GM21360 (cell line): ENCODE measurements at regions not wholly inside any gene's neighbourhood (a gene's known extent, or its start where the extent isn't known, plus 50 kb on each side); places are given as distances from the start of the nearest gene placed in this dataset.

Experiments used
- ATAC-seq: cut with Tn5 transposase; IDR thresholded peaks from one replicate; pipeline ENCODE4 v1.9.1; 2021; ENCODE audit warnings: mild to moderate bottlenecking, moderate library complexity; ENCODE audit not compliant: unreplicated experiment

DNA sequence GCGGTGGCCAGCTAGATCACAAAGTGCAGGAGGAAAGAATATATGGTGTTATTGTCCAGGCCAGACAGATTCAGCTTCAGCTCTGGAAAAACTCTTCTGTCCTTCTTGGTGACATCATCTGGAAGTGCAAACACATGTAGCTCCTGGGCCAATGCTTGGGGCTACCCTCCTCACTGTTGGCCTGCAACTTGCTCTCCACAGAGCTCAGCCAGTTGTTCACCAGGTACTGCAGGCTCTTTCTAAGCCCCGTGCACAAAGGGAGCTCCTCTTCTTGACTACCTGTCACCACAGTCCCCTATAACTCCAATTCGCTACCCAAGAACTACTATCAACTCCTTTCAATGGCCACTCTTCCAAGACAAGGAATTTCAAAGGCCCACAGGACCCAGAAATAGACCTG is 1175.9 kb upstream of the CDH9 start:
- no peak for ATAC-seq

DNA sequence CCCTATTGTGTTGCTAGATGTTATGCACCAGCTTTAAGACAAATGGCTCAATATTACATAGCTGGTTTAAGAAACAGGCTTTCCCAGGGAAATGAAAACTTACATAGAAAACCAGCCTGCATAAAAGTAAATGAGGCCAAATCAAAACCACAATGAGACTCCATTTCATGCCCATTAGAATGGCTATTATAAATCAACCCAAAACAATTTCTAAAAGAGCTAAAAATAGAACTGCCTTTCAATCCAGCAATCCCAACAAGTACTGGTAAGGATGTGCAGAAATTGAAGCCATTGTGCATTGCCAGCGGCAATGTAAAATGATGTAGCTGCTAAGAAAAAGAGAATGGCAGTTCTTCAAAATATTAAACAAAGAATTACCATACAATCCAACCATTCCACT is 1170.0 kb upstream of the CDH9 start:
- no peak for ATAC-seq

DNA sequence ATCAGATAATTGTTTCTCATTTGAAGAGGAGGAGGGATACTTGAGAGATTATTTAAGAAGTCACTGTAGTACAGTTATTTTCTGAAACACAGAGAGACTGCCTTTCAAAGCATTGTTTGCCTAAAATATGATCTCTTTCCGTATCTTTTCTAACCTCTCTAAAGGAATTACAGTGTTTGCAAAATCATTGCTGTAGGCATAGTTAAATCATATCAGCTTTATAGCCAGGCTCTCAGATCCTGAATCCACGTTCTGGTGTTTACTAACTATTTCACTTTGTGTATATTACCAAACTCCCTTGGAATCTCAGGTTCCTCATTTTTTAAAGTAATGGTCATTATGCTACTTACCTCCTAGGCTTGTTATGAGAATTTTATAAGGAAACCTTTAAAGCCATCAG is 1151.6 kb upstream of the CDH9 start:
- no peak for ATAC-seq

- no peak for ATAC-seq
Observed at GRCh38 chr5:28174691-28175090, 1136.3 kb upstream of the CDH9 start.

DNA sequence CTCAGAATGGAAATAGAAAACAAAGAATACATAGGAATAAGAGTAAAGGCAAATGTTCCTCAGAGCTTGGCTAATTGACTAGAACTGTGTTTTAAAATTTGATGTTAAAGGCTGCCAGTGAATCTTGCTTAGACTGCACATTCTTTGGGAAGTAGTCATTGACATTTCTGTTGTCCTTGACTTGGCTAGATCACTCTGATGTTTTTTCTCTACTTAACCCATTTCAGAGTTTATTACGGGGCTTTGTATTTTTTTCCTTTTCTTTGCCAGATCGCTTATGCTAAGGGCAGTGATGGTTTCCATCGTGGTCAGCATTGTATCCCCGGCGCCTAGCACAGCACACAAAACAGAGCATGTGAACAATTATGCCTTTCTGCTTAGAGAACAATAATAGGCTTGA is 1126.7 kb upstream of the CDH9 start:
- no peak for ATAC-seq

- ATAC-seq, result no peak
Observed at GRCh38 chr5:28164568-28164967, 1126.2 kb upstream of the CDH9 start.

- no peak for ATAC-seq
Observed at GRCh38 chr5:28156981-28157380, 1118.6 kb upstream of the CDH9 start.

DNA sequence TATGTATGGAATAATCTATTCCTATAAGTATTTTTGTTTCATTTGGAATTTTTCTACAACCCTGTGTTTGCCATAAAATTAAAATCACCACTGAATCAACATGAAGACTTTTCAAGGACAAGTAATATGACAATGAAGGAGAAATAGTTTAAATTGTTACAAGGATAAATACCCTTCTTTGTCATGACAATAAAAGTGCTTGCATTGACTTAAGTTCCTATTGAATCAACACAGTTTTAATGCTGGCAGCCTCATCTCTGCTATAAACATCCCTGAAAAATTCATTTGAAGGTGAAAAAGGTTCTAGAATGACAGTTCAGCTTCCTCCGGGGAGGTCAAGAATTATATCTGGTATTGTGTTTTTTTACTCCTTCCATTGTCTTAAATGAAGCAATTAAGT is 1105.1 kb upstream of the CDH9 start:
- no peak for ATAC-seq

- ATAC-seq, result no peak
Observed at GRCh38 chr5:28132151-28132550, 1093.8 kb upstream of the CDH9 start.

DNA sequence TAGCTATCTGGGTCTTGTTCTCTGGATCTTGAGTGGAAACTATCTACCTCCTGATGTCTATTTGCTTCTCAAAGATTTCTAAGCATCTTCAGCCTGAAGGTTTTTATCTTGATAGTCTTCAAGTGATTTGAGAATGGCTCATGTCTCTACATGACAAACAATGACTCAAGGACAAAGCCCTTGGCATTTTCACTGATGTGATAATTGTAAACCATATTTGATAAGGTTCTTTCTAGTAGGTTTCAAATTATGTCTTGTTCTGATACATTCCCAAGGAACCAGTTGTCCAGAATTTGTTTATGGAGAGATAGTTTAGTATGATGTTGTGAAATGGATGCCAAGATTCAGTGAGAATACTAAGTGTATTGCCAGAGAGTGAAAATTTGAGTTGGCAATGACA is 1079.3 kb upstream of the CDH9 start:
- ATAC-seq, result no peak

DNA sequence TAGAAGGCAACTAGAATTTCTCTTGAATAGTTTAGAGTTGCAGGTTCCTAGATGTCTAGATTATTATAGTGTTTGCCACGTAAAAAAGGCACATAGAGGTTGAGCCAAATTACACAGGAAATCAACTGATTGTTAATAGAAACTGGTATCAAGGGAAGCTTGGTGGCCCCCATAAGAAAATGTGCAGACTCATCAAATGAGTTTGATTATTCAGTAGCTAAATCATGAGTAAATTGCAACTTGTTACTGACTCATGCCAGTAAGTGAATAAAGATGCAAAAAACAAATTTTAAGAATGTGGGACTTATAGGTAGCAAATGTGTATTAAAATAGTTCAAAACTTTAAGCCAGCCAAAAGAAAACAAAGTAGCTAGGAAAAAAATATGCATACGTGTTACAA is 1078.9 kb upstream of the CDH9 start:
- ATAC-seq, result no peak

- ATAC-seq, result no peak
Observed at GRCh38 chr5:28110781-28111180, 1072.4 kb upstream of the CDH9 start.

DNA sequence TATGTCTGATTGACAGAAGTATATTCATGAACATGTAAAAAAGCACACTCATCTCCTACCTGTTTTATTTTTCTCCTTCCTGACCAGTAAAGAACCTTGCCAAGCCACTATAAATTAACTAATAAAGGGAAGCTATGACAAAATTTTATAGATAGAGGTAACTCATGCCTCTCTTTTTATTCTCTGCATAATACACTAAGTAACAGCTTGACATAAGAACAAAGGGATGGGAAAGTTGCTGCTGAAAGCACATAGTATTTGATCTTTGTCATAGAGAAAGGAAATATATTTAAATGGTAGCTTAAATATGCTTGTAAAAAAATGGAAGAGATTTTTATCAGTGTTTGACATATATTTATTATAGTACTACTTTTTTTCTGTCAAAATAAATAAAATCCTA is 1065.7 kb upstream of the CDH9 start:
- ATAC-seq, result no peak

DNA sequence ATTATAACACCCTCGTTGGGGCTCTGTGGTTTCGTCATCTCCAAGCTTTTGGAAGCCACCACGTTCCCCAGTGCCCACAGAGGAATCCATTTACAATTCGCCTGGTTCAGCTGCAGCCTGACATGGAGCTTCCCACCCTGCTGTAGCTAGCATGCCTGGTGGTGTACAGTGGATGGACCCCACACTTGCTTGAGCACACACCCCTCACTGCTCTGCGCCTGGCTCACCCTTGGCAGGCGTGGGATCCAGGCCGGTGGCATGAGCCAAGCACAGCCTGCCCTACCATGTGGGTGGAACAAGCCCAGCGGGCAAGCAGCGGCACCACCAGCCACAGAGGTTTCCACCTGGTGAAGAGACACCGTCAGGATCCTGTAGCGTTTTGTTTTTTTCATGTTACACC is 1045.7 kb upstream of the CDH9 start:
- ATAC-seq, result no peak

- ATAC-seq, result no peak
Observed at GRCh38 chr5:28082610-28083009, 1044.2 kb upstream of the CDH9 start.

GRCh38 chr5:28077291-28078240 is 1039.2 kb upstream of the CDH9 start:
- ATAC-seq, result no peak

GRCh38 chr5:28066856-28067255 is 1028.5 kb upstream of the CDH9 start:
- ATAC-seq, result no peak

GRCh38 chr5:28065656-28066055 is 1027.3 kb upstream of the CDH9 start:
- ATAC-seq, result no peak

DNA sequence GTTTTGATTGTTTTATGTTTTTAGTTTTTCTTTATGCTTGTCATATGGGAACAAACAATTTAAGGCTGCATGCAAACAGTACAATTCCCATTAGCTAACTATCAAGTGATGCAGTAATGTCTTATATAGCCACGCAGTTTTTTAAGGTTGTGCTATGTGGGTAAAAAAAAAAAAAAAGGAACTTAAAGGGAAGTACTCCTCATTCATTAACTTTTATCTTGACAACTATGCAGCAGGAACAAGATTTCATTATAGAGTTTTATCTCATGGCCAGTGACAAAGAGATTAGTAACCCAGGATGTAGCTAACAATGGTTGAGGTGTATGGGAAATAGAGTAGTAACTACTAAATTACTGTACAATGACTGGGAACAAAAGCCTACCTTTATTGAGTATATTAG is 1008.2 kb upstream of the CDH9 start:
- ATAC-seq, result no peak

DNA sequence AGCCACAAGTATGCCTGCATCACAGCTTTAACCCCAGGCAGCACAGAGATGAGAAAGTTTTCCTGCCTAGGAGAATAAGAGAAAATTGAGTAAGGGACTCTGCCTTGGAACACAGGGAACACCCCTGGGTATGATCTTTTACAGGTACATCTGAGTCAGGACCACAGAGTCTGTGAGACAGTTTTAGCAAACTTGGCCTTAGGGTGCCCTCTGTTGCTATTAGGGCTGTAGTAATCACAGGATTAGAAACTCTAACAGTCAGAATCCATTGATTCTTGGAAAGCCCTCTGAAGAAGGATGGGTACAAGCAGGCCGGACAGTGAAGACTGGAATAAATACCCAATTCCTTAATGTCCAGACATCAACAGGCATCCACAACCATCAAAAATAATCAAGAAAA is 989.5 kb upstream of the CDH9 start:
- ATAC-seq, result no peak

DNA sequence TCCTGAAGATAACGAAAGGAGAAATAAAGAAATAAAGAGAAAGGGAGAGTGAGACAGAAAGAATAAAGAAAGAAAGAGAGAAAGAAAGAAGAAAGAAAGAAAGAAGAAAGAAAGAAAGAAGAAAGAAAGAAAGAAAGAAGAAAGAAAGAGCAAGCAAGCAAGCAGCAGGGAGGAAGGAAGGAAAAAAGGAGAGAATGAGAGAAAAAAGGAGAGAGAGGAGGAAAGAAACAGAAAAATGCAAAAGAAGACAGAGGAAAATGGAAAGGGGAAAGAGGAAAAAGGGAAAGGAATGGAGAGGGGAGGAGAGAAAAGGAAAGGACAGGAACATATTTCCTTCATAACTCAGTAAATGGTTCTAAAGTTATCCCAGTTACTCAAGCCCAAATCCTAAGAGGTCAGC is 978.8 kb upstream of the CDH9 start:
- no peak for ATAC-seq

DNA sequence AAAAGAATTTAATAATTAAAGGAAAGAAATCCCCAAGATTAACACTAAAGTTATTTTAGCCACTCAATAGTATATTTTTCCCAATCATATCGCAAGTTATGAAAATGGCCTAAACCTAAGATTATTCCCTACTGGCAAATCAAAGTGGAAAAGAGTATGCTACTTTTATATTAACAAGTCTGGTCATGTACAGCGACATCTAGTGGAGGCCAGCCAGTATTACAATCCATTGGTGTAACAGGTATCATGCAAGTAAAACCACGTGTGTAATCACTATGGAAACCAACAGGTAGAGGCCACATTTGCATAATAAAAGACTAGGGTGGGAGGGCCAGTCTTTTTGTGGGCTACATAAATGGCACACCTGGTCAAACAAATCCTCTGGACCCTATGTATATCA is 976.4 kb upstream of the CDH9 start:
- no peak for ATAC-seq

DNA sequence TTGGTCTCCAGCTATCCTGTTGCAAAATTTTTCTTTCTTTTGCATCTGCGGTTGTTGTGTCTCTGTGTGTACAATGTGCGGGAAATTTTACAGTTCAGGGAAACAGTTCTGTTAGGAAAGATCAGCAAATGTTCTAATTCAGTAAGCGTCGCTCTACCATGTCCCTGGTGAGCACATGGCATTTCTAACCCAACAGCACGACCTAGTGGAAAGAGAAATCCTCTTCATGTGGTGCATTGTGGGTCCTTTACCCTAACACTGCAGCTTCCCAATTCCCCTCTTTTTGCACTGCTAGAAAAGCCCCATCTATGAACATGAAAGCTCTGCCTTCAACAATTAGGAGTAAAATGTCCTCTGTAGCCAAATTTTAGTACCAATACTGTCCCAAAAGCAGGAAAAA is 974.2 kb upstream of the CDH9 start:
- ATAC-seq, result no peak
